K562 (cell line): ENCODE measurements at regions not wholly inside any gene's neighbourhood (a gene's known extent, or its start where the extent isn't known, plus 50 kb on each side); places are given as distances from the start of the nearest gene placed in this dataset.

Experiments used
- ATAC-seq: fragments of 200-7000 bp; cut with Tn5 transposase; 3 replicates; pipeline ENCODE4 v1.9.1; 2020; ENCODE audit warnings: moderate library complexity
- BruUV-seq: library from RNA; stranded (reverse); fragments of 400-500 nt; replicated peaks from 2 replicates; lab custom pipeline; 2021; lab: Mats Ljungman, UMichigan
- CTCF ChIA-PET: fragments of 300-600 bp; formaldehyde crosslinking; extraction: SDS; loops from one replicate; lab custom pipeline; 2021; ENCODE audit warnings: low intra/inter-chr PET ratio; lab: Yijun Ruan, JAX
- POLR2A ChIA-PET: fragments of 300-600, 350-650 bp; sonication (Branson Sonifier 250); formaldehyde crosslinking; extraction: SDS; loops from one replicate; lab custom pipeline; 2021; ENCODE audit warnings: antibody characterized with exemption, inconsistent platforms; lab: Yijun Ruan, JAX
- DNase-seq, 4 experiments: peaks; one replicate each; pipeline versions ENCODE4 v3.0.0 to v3.0.0-alpha.2; 2011 to 2018; ENCODE audit warnings: low spot score in 3 of 4, mixed read lengths in 3 of 4; ENCODE audit errors: extremely low read depth in 1 of 4
- FAIRE-seq: peaks from 2 replicates; lab custom pipeline; 2011; peaks lifted over from hg19 to GRCh38; lab: Jason Lieb, UNC
- H2AFZ ChIP-seq: 2 replicates; pipeline ENCODE4 v1.6.0; 2011; ENCODE audit warnings: low read depth, low read length, control low read depth, inconsistent platforms
- H3K27ac ChIP-seq: fragments of 200-600 bp; 3 replicates; pipeline ENCODE4 v1.8.0; 2011; ENCODE audit warnings: low read depth, mild to moderate bottlenecking, control low read depth, inconsistent platforms, low read length, moderate library complexity, mixed read lengths; ENCODE audit errors: extremely low read depth
- H3K27me3 ChIP-seq, 2 experiments: fragments of 300-600 bp in 1 of 2; 2 replicates in 1 of 2; 3 replicates in 1 of 2; pipeline versions ENCODE4 v1.6.0 to v1.8.0; 2011; ENCODE audit warnings: inconsistent platforms in 2 of 2, low read length in 2 of 2, mild to moderate bottlenecking in 1 of 2, mixed read lengths in 1 of 2, moderate library complexity in 1 of 2; ENCODE audit not compliant: control insufficient read depth in 2 of 2, insufficient read depth in 2 of 2
- H3K36me3 ChIP-seq: fragments of 300-600 bp; 3 replicates; pipeline ENCODE4 v1.8.0; 2011; ENCODE audit warnings: mild to moderate bottlenecking, low read length, inconsistent platforms; ENCODE audit not compliant: control insufficient read depth, insufficient read depth
- H3K4me1 ChIP-seq, 2 experiments: fragments of 200-600 bp in 1 of 2; replicated peaks in 1 of 2; 2 replicates in 1 of 2; 3 replicates in 1 of 2; pipeline versions ENCODE4 v1.5.1 to v1.8.0; 2011; ENCODE audit warnings: inconsistent platforms in 2 of 2, low read length in 2 of 2, mild to moderate bottlenecking in 1 of 2, mixed read lengths in 1 of 2, moderate library complexity in 1 of 2; ENCODE audit not compliant: control insufficient read depth in 2 of 2, insufficient read depth in 2 of 2
- H3K4me2 ChIP-seq: 2 replicates; pipeline ENCODE4 v1.6.1; 2011; ENCODE audit warnings: low read length, control low read depth, inconsistent platforms, mixed read lengths; ENCODE audit not compliant: insufficient read depth
- H3K4me3 ChIP-seq: fragments of 200-600 bp; sonication (generic), shearing (Covaris generic); 2 replicates; pipeline ENCODE4 v1.5.1; 2016; ENCODE audit warnings: control low read depth, inconsistent platforms
- H3K79me2 ChIP-seq: fragments of 200-600 bp; 3 replicates; pipeline ENCODE4 v1.8.0; 2011; ENCODE audit warnings: low read length, inconsistent platforms; ENCODE audit not compliant: control insufficient read depth, insufficient read depth
- H3K9ac ChIP-seq, 2 experiments: 2 replicates each; pipeline versions ENCODE4 v1.6.0 to v1.6.1; 2011; ENCODE audit warnings: low read depth in 2 of 2, low read length in 2 of 2, control low read depth in 1 of 2, inconsistent platforms in 1 of 2, mild to moderate bottlenecking in 1 of 2, mixed read lengths in 1 of 2; ENCODE audit not compliant: insufficient read depth in 1 of 2
- H3K9me1 ChIP-seq: one replicate; pipeline ENCODE4 v1.6.0; 2011; ENCODE audit warnings: inconsistent platforms, mild to moderate bottlenecking, low read length, moderate library complexity; ENCODE audit not compliant: control insufficient read depth, insufficient read depth
- H3K9me3 ChIP-seq: replicated peaks from 2 replicates; pipeline ENCODE4 v1.5.1; 2011; ENCODE audit warnings: low read depth, low read length, inconsistent platforms; ENCODE audit not compliant: control insufficient read depth, insufficient read depth
- H4K20me1 ChIP-seq: replicated peaks from 2 replicates; pipeline ENCODE4 v1.6.1; 2011; ENCODE audit warnings: low read length, inconsistent platforms, mixed read lengths; ENCODE audit not compliant: control insufficient read depth, insufficient read depth
- CHAMP1 ChIP-seq: fragments of 450-650 bp; IDR thresholded peaks from 2 replicates; pipeline ENCODE4 v1.6.1; 2016; ENCODE audit warnings: mild to moderate bottlenecking
- ETV6 ChIP-seq, 3 experiments: fragments of 150-350 bp in 1 of 3; sonication (generic) in 1 of 3; formaldehyde crosslinking in 1 of 3; IDR thresholded peaks; 2 replicates each; pipeline versions ENCODE4 v1.6.1 to v1.8.0; 2014 to 2022; ENCODE audit warnings: borderline replicate concordance in 2 of 3, low read depth in 2 of 3, antibody characterized with exemption in 1 of 3, low read length in 1 of 3, mild to moderate bottlenecking in 1 of 3, missing genetic modification reagents in 1 of 3
- MAFK ChIP-seq: IDR thresholded peaks from 2 replicates; pipeline ENCODE4 v1.6.1; 2011; ENCODE audit warnings: low read length, improper control_type of control experiment
- POLR2B ChIP-seq: fragments of 450-650 bp; IDR thresholded peaks from 2 replicates; pipeline ENCODE4 v1.6.1; 2018; ENCODE audit warnings: low read depth; ENCODE audit not compliant: partially characterized antibody
- SMARCC2 ChIP-seq: fragments of 450-650 bp; IDR thresholded peaks from 2 replicates; pipeline ENCODE4 v1.6.1; 2017; ENCODE audit warnings: antibody characterized with exemption, moderate library complexity, mild to moderate bottlenecking, low read depth
- SMC3 ChIP-seq: conservative IDR thresholded peaks from 2 replicates; pipeline ENCODE4 v1.6.1; 2011; ENCODE audit warnings: low read depth, low read length, improper control_type of control experiment; ENCODE audit not compliant: insufficient read depth
- TCF15 ChIP-seq: fragments of 250-450 bp; sonication (Bioruptor Pico); IDR thresholded peaks from 2 replicates; pipeline ENCODE4 v1.8.0; 2022; ENCODE audit warnings: moderate library complexity, mild to moderate bottlenecking, inconsistent platforms
- ZNF253 ChIP-seq: fragments of 250-450 bp; sonication (Bioruptor Pico); conservative IDR thresholded peaks from 2 replicates; pipeline ENCODE4 v1.6.1; 2021; ENCODE audit warnings: mild to moderate bottlenecking
- ZNF277 ChIP-seq: fragments of 250-450 bp; sonication (Bioruptor Pico); IDR thresholded peaks from 2 replicates; pipeline ENCODE4 v1.8.0; 2022; ENCODE audit warnings: inconsistent platforms, mild to moderate bottlenecking, moderate library complexity, borderline replicate concordance
- ZNF395 ChIP-seq: fragments of 200-800 bp; sonication (Bioruptor generic); IDR thresholded peaks from 2 replicates; pipeline ENCODE4 v1.6.1; 2017; ENCODE audit warnings: missing genetic modification characterization, missing compliant biosample characterization
- ZNF639 ChIP-seq, 2 experiments: fragments of 200-800 bp in 1 of 2; sonication (Bioruptor generic) in 1 of 2; sonication (generic) in 1 of 2; formaldehyde crosslinking in 1 of 2; IDR thresholded peaks in 1 of 2; conservative IDR thresholded peaks in 1 of 2; 2 replicates each; pipeline versions ENCODE4 v1.5.0 to v1.6.1; 2016 to 2020; ENCODE audit warnings: missing compliant biosample characterization in 1 of 2, missing genetic modification characterization in 1 of 2, missing genetic modification reagents in 1 of 2
- WGBS: fragments of 100-300 bp; shearing (Covaris generic); methylation state at CpG from one replicate; pipeline ENCODE4 v1.1.6; 2016; ENCODE audit warnings: low coverage, mixed read lengths; ENCODE audit not compliant: insufficient coverage; ENCODE audit errors: missing lambda C conversion rate; 5-methylcytosine and 5-hydroxymethylcytosine counted together
- in situ Hi-C: fragments of 300-500 bp; cut with MboI; formaldehyde crosslinking; loops from 4 replicates; pipeline ENCODE4 v1.15.0; 2018; ENCODE audit warnings: inconsistent platforms, mixed read lengths
- intact Hi-C: fragments of 100-400 bp; cut with micrococcal nuclease; formaldehyde crosslinking; loops from 2 replicates; pipeline ENCODE4 v1.14.2; 2022

- no peak for TF ChIP-seq ZNF395 (CRISPR knock-in tag)
- TF ChIP-seq MAFK: no peak
- TF ChIP-seq SMARCC2: no peak
- TF ChIP-seq ZNF639 (CRISPR knock-in tag; conservative IDR thresholded peaks at IDR 0.05 in 1 of 2, IDR thresholded peaks at IDR 0.05 in 1 of 2): no peak
- TF ChIP-seq POLR2B: no peak
- TF ChIP-seq, all 486 proteins: peak for 0
Measured at GRCh38 chr3:187961366-187961765, 192.6 kb upstream of the LPP start (continued).

- BruUV-seq: no TSS peak
- Histone ChIP-seq H3K27ac (no peak overlapping the region), H3K4me1 (no peaks in the 10 kb centered on the region)
- TF ChIP-seq ZNF277 (CRISPR knock-in tag) (no peak), ETV6 (IDR thresholded peaks at IDR 0.05; ENCODE audit: borderline replicate concordance in 1 of 2, low read depth in 2 of 2, low read length in 1 of 2) (no peak), ETV6 (CRISPR knock-in tag; IDR thresholded peaks at IDR 0.05; ENCODE audit: borderline replicate concordance) (no peak), CHAMP1 (no peak), SMC3 (no peak), ZNF253 (CRISPR knock-in tag) (no peak), TCF15 (CRISPR knock-in tag) (no peak)
Measured at GRCh38 chr3:187963003-187963676, 190.8 kb upstream of the LPP start.

More at GRCh38 chr3:187963003-187963676, 190.8 kb upstream of the LPP start:
- ChIA-PET CTCF (no interaction called here), POLR2A (interaction anchor here (1.2 kb wide), 1 partner anchor 15 kb away, joined by 3 read pairs; no protein-coding TSS in a partner anchor)
- DNase-seq (no peak), ATAC-seq (no peak), FAIRE-seq (no peak)
- 1% methylated on average over 5 of the region's 5 CpGs for WGBS
- Histone ChIP-seq H3K27me3 (no peaks in the 10 kb centered on the region), H3K9me1 (no peaks in the 10 kb centered on the region), H3K4me2 (no peak overlapping the region), H3K36me3 (no peaks in the 10 kb centered on the region), H3K9ac (no peak overlapping the region), H3K79me2 (no peaks in the 10 kb centered on the region), H4K20me1 (no peaks in the 10 kb centered on the region), H2AFZ (no peak overlapping the region), H3K9me3 (no peaks in the 10 kb centered on the region), H3K4me3 (no peak overlapping the region)
- intact Hi-C loops (no loop called here), in situ Hi-C loops (no loop called here)
